NT2/D1 (cell line): ENCODE measurements at regions not wholly inside any gene's neighbourhood (a gene's known extent, or its start where the extent isn't known, plus 50 kb on each side); places are given as distances from the start of the nearest gene placed in this dataset.
"Not testable (repeated sequence)": the region's sequence is repeated elsewhere in the genome, so short reads cannot be mapped to it uniquely, and the experiment has no call there.

Source experiments
- SUZ12 ChIP-seq: IDR thresholded peaks from 2 replicates; pipeline ENCODE4 v1.6.1; 2011; ENCODE audit not compliant: insufficient read length, insufficient read depth; ENCODE audit errors: extremely low read depth
- ZNF274 ChIP-seq: IDR thresholded peaks from 2 replicates; pipeline ENCODE4 v1.6.1; 2011; ENCODE audit warnings: mild to moderate bottlenecking, low read depth, low read length

- TF ChIP-seq ZNF274, SUZ12: not testable (repeated sequence)
Observed at GRCh38 chr4:169919194-169920124, 106.7 kb downstream of the MFAP3L start.
